OCI-LY7 (cell line): ENCODE measurements at regions not wholly inside any gene's neighbourhood (a gene's known extent, or its start where the extent isn't known, plus 50 kb on each side); places are given as distances from the start of the nearest gene placed in this dataset.

Experiments used
- CTCF ChIP-seq: fragments of 200-600 bp; sonication (generic); conservative IDR thresholded peaks from 2 replicates; pipeline ENCODE4 v1.5.1; 2014; ENCODE audit warnings: mild to moderate bottlenecking, antibody characterized with exemption, low read length, moderate library complexity, mixed read lengths
- EZH2phosphoT487 ChIP-seq: fragments of 200-600 bp; sonication (generic); IDR thresholded peaks from 2 replicates; pipeline ENCODE4 v1.6.1; 2018; ENCODE audit warnings: low read depth, borderline replicate concordance, mild to moderate bottlenecking, mixed run types, antibody characterized with exemption, low read length, moderate library complexity, mixed read lengths

GRCh38 chr18:68467957-68468356, 247.0 kb downstream of the TMX3 start:
- TF ChIP-seq CTCF (no peak), EZH2phosphoT487 (no peak)
